ENCODE measurements at regions not wholly inside any gene's neighbourhood (a gene's known extent, or its start where the extent isn't known, plus 50 kb on each side); places are given as distances from the start of the nearest gene placed in this dataset.

- WGBS, result 84% methylated on average over 1 of the region's 1 CpG
- no peaks in the 10 kb centered on the region for H3K36me3 ChIP-seq
Measured at GRCh38 chr5:136703706-136704105, 338.4 kb upstream of the TRPC7 start.

GRCh38 chr5:136703036-136703435 is 337.7 kb upstream of the TRPC7 start:
- no peaks in the 10 kb centered on the region for H3K9me3 ChIP-seq
- peaks cover 0 to 3% (median 0%) of the 10 kb centered on the region in 4 donors for H3K27me3 ChIP-seq
- WGBS, result 82% methylated on average over 2 of the region's 2 CpGs
- intact Hi-C loops (cut with DNase I), result no loop called here
- no peak for TF ChIP-seq CTCF (IDR thresholded peaks at IDR 0.05)
- TF ChIP-seq POLR2A (IDR thresholded peaks at IDR 0.05; ENCODE audit: low read depth), result no peak
- TF ChIP-seq POLR2AphosphoS5 (IDR thresholded peaks at IDR 0.05), result no peak
- TF ChIP-seq EP300 (IDR thresholded peaks at IDR 0.05), result no peak
- no peaks in the 10 kb centered on the region for H3K36me3 ChIP-seq
- no peak overlapping the region for H3K4me3 ChIP-seq
- no peak overlapping the region for H3K27ac ChIP-seq (replicated peaks in 1 of 4)
- no peak for DNase-seq (ENCODE audit: extremely low spot score)
- no peaks in the 10 kb centered on the region for H3K4me1 ChIP-seq

More at GRCh38 chr5:136703706-136704105, 338.4 kb upstream of the TRPC7 start:
- intact Hi-C loops (cut with DNase I), result no loop called here
- no peaks in the 10 kb centered on the region for H3K4me1 ChIP-seq
- peaks cover 0 to 3% (median 0%) of the 10 kb centered on the region in 4 donors for H3K27me3 ChIP-seq
- DNase-seq (ENCODE audit: extremely low spot score), result no peak
- no peak overlapping the region for H3K27ac ChIP-seq (replicated peaks in 1 of 4)
- no peaks in the 10 kb centered on the region for H3K9me3 ChIP-seq
- TF ChIP-seq POLR2AphosphoS5 (IDR thresholded peaks at IDR 0.05) (no peak), POLR2A (IDR thresholded peaks at IDR 0.05; ENCODE audit: low read depth) (no peak), EP300 (IDR thresholded peaks at IDR 0.05) (no peak), CTCF (IDR thresholded peaks at IDR 0.05) (no peak)
- no peak overlapping the region for H3K4me3 ChIP-seq

- no peaks in the 10 kb centered on the region for H3K9me3 ChIP-seq
- WGBS, result 92% methylated on average over 1 of the region's 1 CpG
- H3K36me3 ChIP-seq, result no peaks in the 10 kb centered on the region
- intact Hi-C loops (cut with DNase I), result no loop called here
- DNase-seq (ENCODE audit: extremely low spot score), result no peak
- peaks cover 0 to 3% (median 0%) of the 10 kb centered on the region in 4 donors for H3K27me3 ChIP-seq
- no peak overlapping the region for H3K4me3 ChIP-seq
- TF ChIP-seq POLR2A (IDR thresholded peaks at IDR 0.05; ENCODE audit: low read depth), result no peak
- TF ChIP-seq EP300 (IDR thresholded peaks at IDR 0.05), result no peak
- no peak for TF ChIP-seq CTCF (IDR thresholded peaks at IDR 0.05)
- TF ChIP-seq POLR2AphosphoS5 (IDR thresholded peaks at IDR 0.05), result no peak
- no peak overlapping the region for H3K27ac ChIP-seq (replicated peaks in 1 of 4)
- no peaks in the 10 kb centered on the region for H3K4me1 ChIP-seq
Measured at GRCh38 chr5:136701191-136701590, 335.8 kb upstream of the TRPC7 start.

- H3K4me3 ChIP-seq, result no peak overlapping the region
- H3K27ac ChIP-seq (replicated peaks in 1 of 4), result no peak overlapping the region
- WGBS, result 70% methylated on average over 7 of the region's 7 CpGs
- DNase-seq (ENCODE audit: extremely low spot score), result no peak
- TF ChIP-seq POLR2A (IDR thresholded peaks at IDR 0.05; ENCODE audit: low read depth) (no peak), EP300 (IDR thresholded peaks at IDR 0.05) (no peak), POLR2AphosphoS5 (IDR thresholded peaks at IDR 0.05) (no peak), CTCF (IDR thresholded peaks at IDR 0.05) (no peak)
- intact Hi-C loops (cut with DNase I), result no loop called here
- H3K27me3 ChIP-seq, result peaks cover 0 to 3% (median 0%) of the 10 kb centered on the region in 4 donors
- H3K9me3 ChIP-seq, result no peaks in the 10 kb centered on the region
- no peaks in the 10 kb centered on the region for H3K4me1 ChIP-seq
- no peaks in the 10 kb centered on the region for H3K36me3 ChIP-seq
Measured at GRCh38 chr5:136699651-136700050, 334.3 kb upstream of the TRPC7 start.

GRCh38 chr5:136698970-136699369 is 333.6 kb upstream of the TRPC7 start:
- TF ChIP-seq EP300 (IDR thresholded peaks at IDR 0.05), result no peak
- TF ChIP-seq POLR2A (IDR thresholded peaks at IDR 0.05; ENCODE audit: low read depth), result no peak
- TF ChIP-seq CTCF (IDR thresholded peaks at IDR 0.05), result no peak
- no peak for TF ChIP-seq POLR2AphosphoS5 (IDR thresholded peaks at IDR 0.05)
- Histone ChIP-seq H3K36me3 (no peaks in the 10 kb centered on the region), H3K27me3 (peaks cover 0 to 3% (median 0%) of the 10 kb centered on the region in 4 donors), H3K4me1 (no peaks in the 10 kb centered on the region), H3K9me3 (no peaks in the 10 kb centered on the region), H3K4me3 (no peak overlapping the region), H3K27ac (replicated peaks in 1 of 4) (no peak overlapping the region)
- intact Hi-C loops (cut with DNase I), result no loop called here
- WGBS, result 78% methylated on average over 5 of the region's 5 CpGs
- DNase-seq (ENCODE audit: extremely low spot score), result no peak
